ENCODE measurements at regions not wholly inside any gene's neighbourhood (a gene's known extent, or its start where the extent isn't known, plus 50 kb on each side); places are given as distances from the start of the nearest gene placed in this dataset.

GRCh38 chr13:81738364-81738763 lies 1397.4 kb upstream of the SPRY2 start:
- DNase-seq (ENCODE audit: low read depth), result no peak
- TF ChIP-seq CTCF (conservative IDR thresholded peaks at IDR 0.05; ENCODE audit: low read length), result no peak
- H3K4me3 ChIP-seq (ENCODE audit: low read length), result no peak overlapping the region

GRCh38 chr13:81726037-81726726 lies 1385.3 kb upstream of the SPRY2 start:
- no peak for TF ChIP-seq CTCF (conservative IDR thresholded peaks at IDR 0.05; ENCODE audit: low read length)
- H3K4me3 ChIP-seq (ENCODE audit: low read length), result no peak overlapping the region
- no peak for DNase-seq (ENCODE audit: low read depth)

- no peak for TF ChIP-seq CTCF (conservative IDR thresholded peaks at IDR 0.05; ENCODE audit: low read length)
- no peak overlapping the region for H3K4me3 ChIP-seq (ENCODE audit: low read length)
- DNase-seq (ENCODE audit: low read depth), result no peak
Measured at GRCh38 chr13:81722456-81722855, 1381.5 kb upstream of the SPRY2 start.

- no peak for DNase-seq (ENCODE audit: low read depth)
- no peak for TF ChIP-seq CTCF (conservative IDR thresholded peaks at IDR 0.05; ENCODE audit: low read length)
- H3K4me3 ChIP-seq (ENCODE audit: low read length), result no peak overlapping the region
Measured at GRCh38 chr13:81721400-81721799, 1380.5 kb upstream of the SPRY2 start.

- TF ChIP-seq CTCF (conservative IDR thresholded peaks at IDR 0.05; ENCODE audit: low read length), result no peak
- no peak overlapping the region for H3K4me3 ChIP-seq (ENCODE audit: low read length)
- DNase-seq (ENCODE audit: low read depth), result no peak
Measured at GRCh38 chr13:81714513-81714912, 1373.6 kb upstream of the SPRY2 start.

- DNase-seq (ENCODE audit: low read depth), result no peak
- H3K4me3 ChIP-seq (ENCODE audit: low read length), result no peak overlapping the region
- TF ChIP-seq CTCF (conservative IDR thresholded peaks at IDR 0.05; ENCODE audit: low read length), result no peak
Measured at GRCh38 chr13:81713201-81713600, 1372.3 kb upstream of the SPRY2 start.

- no peak for TF ChIP-seq CTCF (conservative IDR thresholded peaks at IDR 0.05; ENCODE audit: low read length)
- no peak overlapping the region for H3K4me3 ChIP-seq (ENCODE audit: low read length)
- no peak for DNase-seq (ENCODE audit: low read depth)
Measured at GRCh38 chr13:81697826-81698225, 1356.9 kb upstream of the SPRY2 start.

Data from AG10803 (cell line).